ENCODE measurements at regions not wholly inside any gene's neighbourhood (a gene's known extent, or its start where the extent isn't known, plus 50 kb on each side); places are given as distances from the start of the nearest gene placed in this dataset.

GRCh38 chr20:39106791-39107190 is 144.6 kb downstream of the DHX35 start:
- DNase-seq: no peak

GRCh38 chr20:39105551-39105950 is 143.4 kb downstream of the DHX35 start:
- DNase-seq: no peak

- DNase-seq: no peak
These were observed 141.6 kb downstream of the DHX35 start for GRCh38 chr20:39103732-39104131.

GRCh38 chr20:39103305-39103704 is 141.2 kb downstream of the DHX35 start:
- DNase-seq: no peak

GRCh38 chr20:39101895-39102294 is 139.8 kb downstream of the DHX35 start:
- no peak for DNase-seq

GRCh38 chr20:39100691-39101090 is 138.5 kb downstream of the DHX35 start:
- no peak for DNase-seq

GRCh38 chr20:39097889-39098288 is 135.7 kb downstream of the DHX35 start:
- no peak for DNase-seq

- DNase-seq: no peak
These were observed 133.7 kb downstream of the DHX35 start for GRCh38 chr20:39095870-39096269.

GRCh38 chr20:39094391-39094790 is 132.2 kb downstream of the DHX35 start:
- no peak for DNase-seq

- no peak for DNase-seq
These were observed 130.7 kb downstream of the DHX35 start for GRCh38 chr20:39092733-39093410.

GRCh38 chr20:39090906-39091305 is 128.8 kb downstream of the DHX35 start:
- DNase-seq: no peak

GRCh38 chr20:39089797-39090196 is 127.7 kb downstream of the DHX35 start:
- DNase-seq: no peak

All from GOT3 (cell line).